HepG2 (cell line): ENCODE measurements at regions not wholly inside any gene's neighbourhood (a gene's known extent, or its start where the extent isn't known, plus 50 kb on each side); places are given as distances from the start of the nearest gene placed in this dataset.

ENCODE experiments used
- ATAC-seq: fragments of 200-7000 bp; cut with Tn5 transposase; 3 replicates; pipeline ENCODE4 v1.9.1; 2020; ENCODE audit warnings: mild to moderate bottlenecking, moderate library complexity
- BruUV-seq: library from RNA; stranded (reverse); fragments of 400-500 nt; replicated peaks from 2 replicates; lab custom pipeline; 2021; lab: Mats Ljungman, UMichigan
- CTCF ChIA-PET: fragments of 300-600 bp; formaldehyde crosslinking; extraction: SDS; loops from one replicate; lab custom pipeline; 2021; ENCODE audit warnings: low total read pairs, inconsistent platforms, low intra/inter-chr PET ratio; lab: Yijun Ruan, JAX
- POLR2A ChIA-PET: fragments of 350-600 bp; sonication (Branson Sonifier 250); formaldehyde crosslinking; loops from one replicate; lab custom pipeline; 2020; ENCODE audit warnings: antibody characterized with exemption, inconsistent platforms; lab: Yijun Ruan, JAX
- DNase-seq: peaks from one replicate; pipeline ENCODE4 v3.0.0-alpha.2; 2015; ENCODE audit warnings: low spot score
- FAIRE-seq: peaks from 3 replicates; lab custom pipeline; 2011; peaks lifted over from hg19 to GRCh38; lab: Jason Lieb, UNC
- H2AFZ ChIP-seq: one replicate; pipeline ENCODE4 v1.6.1; 2011; ENCODE audit warnings: low read length, inconsistent platforms
- H3K27ac ChIP-seq: fragments of 300-600 bp; 3 replicates; pipeline ENCODE4 v1.8.0; 2011; ENCODE audit warnings: mixed run types, mild to moderate bottlenecking, mixed read lengths, low read length, inconsistent platforms; ENCODE audit not compliant: insufficient read depth; ENCODE audit errors: extremely low read length
- H3K27me3 ChIP-seq, 2 experiments: fragments of 200-600 bp in 1 of 2; 2 replicates in 1 of 2; 3 replicates in 1 of 2; pipeline versions ENCODE4 v1.6.0 to v1.8.0; 2011; ENCODE audit warnings: low read length in 2 of 2, mild to moderate bottlenecking in 2 of 2, moderate library complexity in 2 of 2, inconsistent platforms in 1 of 2; ENCODE audit not compliant: insufficient read depth in 2 of 2, control insufficient read depth in 1 of 2
- H3K36me3 ChIP-seq, 2 experiments: fragments of 200-600 bp in 1 of 2; replicated peaks in 1 of 2; 2 replicates in 1 of 2; 3 replicates in 1 of 2; pipeline versions ENCODE4 v1.5.1 to v1.8.0; 2011; ENCODE audit warnings: low read length in 2 of 2, inconsistent platforms in 1 of 2; ENCODE audit not compliant: insufficient read depth in 2 of 2, control insufficient read depth in 1 of 2
- H3K4me1 ChIP-seq: 2 replicates; pipeline ENCODE4 v1.5.1; 2012; ENCODE audit warnings: low read length, inconsistent platforms; ENCODE audit not compliant: insufficient read depth
- H3K4me2 ChIP-seq: 2 replicates; pipeline ENCODE4 v1.6.0; 2011; ENCODE audit warnings: low read depth, low read length, inconsistent platforms
- H3K4me3 ChIP-seq, 3 experiments: fragments of 200-600 bp in 1 of 3; sonication (generic), shearing (Covaris generic) in 1 of 3; replicated peaks in 1 of 3; 2 replicates each; pipeline ENCODE4 v1.5.1; 2011 to 2016; ENCODE audit warnings: low read length in 3 of 3, inconsistent platforms in 2 of 3, low read depth in 2 of 3, mild to moderate bottlenecking in 2 of 3, control low read depth in 1 of 3, mixed read lengths in 1 of 3; ENCODE audit not compliant: insufficient read depth in 1 of 3
- H3K79me2 ChIP-seq: one replicate; pipeline ENCODE4 v1.6.1; 2011; ENCODE audit warnings: low read length, inconsistent platforms; ENCODE audit not compliant: insufficient read depth
- H3K9ac ChIP-seq: 2 replicates; pipeline ENCODE4 v1.6.0; 2011; ENCODE audit warnings: mild to moderate bottlenecking, low read depth, low read length, inconsistent platforms; ENCODE audit not compliant: insufficient read depth
- H3K9me3 ChIP-seq: 2 replicates; pipeline ENCODE4 v1.5.1; 2012; ENCODE audit warnings: mild to moderate bottlenecking, low read length
- H4K20me1 ChIP-seq: 2 replicates; pipeline ENCODE4 v1.6.0; 2011; ENCODE audit warnings: inconsistent platforms, mild to moderate bottlenecking, low read length, moderate library complexity; ENCODE audit not compliant: insufficient read depth
- ATAD3A ChIP-seq: sonication (generic); formaldehyde crosslinking; IDR thresholded peaks from 2 replicates; pipeline ENCODE4 v1.4.0; 2020; ENCODE audit warnings: missing genetic modification reagents
- CREM ChIP-seq, 2 experiments: sonication (generic) in 1 of 2; formaldehyde crosslinking in 1 of 2; IDR thresholded peaks; 2 replicates each; pipeline versions ENCODE4 v1.4.0 to v1.6.1; 2016 to 2020; ENCODE audit warnings: antibody characterized with exemption in 1 of 2, mild to moderate bottlenecking in 1 of 2, missing genetic modification reagents in 1 of 2
- GABPA ChIP-seq, 2 experiments: IDR thresholded peaks; 2 replicates each; pipeline ENCODE4 v1.6.1; 2011 to 2016; ENCODE audit warnings: low read depth in 2 of 2, low read length in 1 of 2, missing biosample characterization in 1 of 2, missing genetic modification characterization in 1 of 2
- GATAD2A ChIP-seq: IDR thresholded peaks from 2 replicates; pipeline ENCODE4 v1.6.1; 2016
- GTF3A ChIP-seq: sonication (generic); formaldehyde crosslinking; conservative IDR thresholded peaks from 2 replicates; pipeline ENCODE4 v1.4.0; 2020; ENCODE audit warnings: mild to moderate bottlenecking, missing genetic modification reagents
- HIVEP1 ChIP-seq: sonication (generic); formaldehyde crosslinking; IDR thresholded peaks from 2 replicates; pipeline ENCODE4 v1.4.0; 2020; ENCODE audit warnings: mild to moderate bottlenecking, missing genetic modification reagents
- IKZF5 ChIP-seq: IDR thresholded peaks from 2 replicates; pipeline ENCODE4 v1.6.1; 2018; ENCODE audit warnings: missing genetic modification reagents, mild to moderate bottlenecking, missing compliant biosample characterization
- JDP2 ChIP-seq: sonication (generic); formaldehyde crosslinking; IDR thresholded peaks from 2 replicates; pipeline ENCODE4 v1.8.1; 2022; ENCODE audit warnings: missing genetic modification reagents, borderline replicate concordance
- PTBP1 ChIP-seq: fragments of 200-400 bp; formaldehyde crosslinking; IDR thresholded peaks from 2 replicates; pipeline ENCODE4 v1.6.1; 2018; ENCODE audit warnings: low read length, low read depth; ENCODE audit not compliant: poor library complexity, severe bottlenecking
- SP140L ChIP-seq: sonication (generic); formaldehyde crosslinking; IDR thresholded peaks from 2 replicates; pipeline ENCODE4 v1.4.0; 2020; ENCODE audit warnings: missing genetic modification reagents, borderline replicate concordance
- SRF ChIP-seq: IDR thresholded peaks from 2 replicates; pipeline ENCODE4 v1.6.1; 2011; ENCODE audit warnings: mild to moderate bottlenecking, low read depth, low read length, moderate library complexity
- TCF7 ChIP-seq: sonication (generic); IDR thresholded peaks from 2 replicates; pipeline ENCODE4 v1.6.1; 2016; ENCODE audit warnings: antibody characterized with exemption, low read depth
- U2AF2 ChIP-seq: fragments of 200-400 bp; formaldehyde crosslinking; IDR thresholded peaks from 2 replicates; pipeline ENCODE4 v1.6.1; 2017; ENCODE audit warnings: low read depth, mild to moderate bottlenecking, low read length
- ZNF124 ChIP-seq: sonication (generic); formaldehyde crosslinking; IDR thresholded peaks from 2 replicates; pipeline ENCODE4 v1.4.0; 2020; ENCODE audit warnings: missing genetic modification reagents
- ZNF547 ChIP-seq: sonication (generic); formaldehyde crosslinking; IDR thresholded peaks from 2 replicates; pipeline ENCODE4 v1.5.1; 2020; ENCODE audit warnings: mild to moderate bottlenecking, missing genetic modification reagents
- ZNF614 ChIP-seq: IDR thresholded peaks from 2 replicates; pipeline ENCODE4 v1.6.1; 2018; ENCODE audit warnings: missing biosample characterization, missing genetic modification reagents, inconsistent platforms, borderline replicate concordance
- in situ Hi-C: cut with HindIII; loops from 2 replicates; pipeline ENCODE4 v1.10.0; 2017; ENCODE audit warnings: low pct_unique_long_range_greater_than_20kb; ENCODE audit not compliant: extremely low pct_ligation_motif_present
- intact Hi-C: fragments of 100-400 bp; cut with micrococcal nuclease; formaldehyde crosslinking; loops from one replicate; pipeline ENCODE4 v1.10.0; 2022; ENCODE audit not compliant: unreplicated experiment
- TF ChIP-seq, protein P1 (sequence below): sonication (generic); formaldehyde crosslinking; IDR thresholded peaks from 2 replicates; pipeline ENCODE4 v1.4.0; 2020; ENCODE audit warnings: missing genetic modification reagents, borderline replicate concordance
- TF ChIP-seq, protein P2 (sequence below): sonication (generic); formaldehyde crosslinking; IDR thresholded peaks from 2 replicates; pipeline ENCODE4 v1.4.0; 2020; ENCODE audit warnings: missing genetic modification reagents

DNA sequence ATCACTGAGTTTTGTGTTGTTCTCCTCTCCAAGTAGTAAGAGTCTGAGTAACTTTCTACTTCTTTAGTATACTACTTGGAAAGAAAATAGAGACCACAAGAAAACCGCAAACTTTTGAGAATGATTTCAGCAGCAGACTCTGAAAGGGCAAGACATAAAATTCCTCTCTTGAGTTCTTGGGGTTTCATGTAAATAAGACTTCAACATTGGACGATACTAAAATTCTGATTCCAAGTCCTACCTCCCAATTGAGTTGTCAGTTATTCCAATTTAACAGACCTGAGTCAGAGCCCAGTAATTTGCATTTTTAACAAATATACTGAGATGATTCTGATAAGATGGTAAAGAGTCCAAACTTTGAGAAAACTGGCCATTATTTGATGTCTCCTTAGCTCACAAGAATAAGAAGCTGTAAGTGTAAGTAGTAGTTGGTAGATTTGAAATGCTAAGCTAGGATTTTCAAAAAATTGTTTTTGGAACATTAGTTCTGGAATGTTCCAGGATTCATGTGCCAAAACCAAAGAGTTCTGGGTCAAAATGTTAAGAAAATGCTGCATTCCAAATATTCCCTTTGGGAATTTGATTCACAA is 261.6 kb upstream of the SPOPL start (continued):
- TF ChIP-seq IKZF5 (no peak), U2AF2 (no peak), HIVEP1 (CRISPR knock-in tag) (no peak), GABPA (IDR thresholded peaks at IDR 0.05; ENCODE audit: low read depth, low read length) (no peak), GABPA (CRISPR knock-in tag; IDR thresholded peaks at IDR 0.05; ENCODE audit: low read depth) (no peak), PTBP1 (no peak), ZNF124 (CRISPR knock-in tag) (no peak)
- TF ChIP-seq, protein P1, sequence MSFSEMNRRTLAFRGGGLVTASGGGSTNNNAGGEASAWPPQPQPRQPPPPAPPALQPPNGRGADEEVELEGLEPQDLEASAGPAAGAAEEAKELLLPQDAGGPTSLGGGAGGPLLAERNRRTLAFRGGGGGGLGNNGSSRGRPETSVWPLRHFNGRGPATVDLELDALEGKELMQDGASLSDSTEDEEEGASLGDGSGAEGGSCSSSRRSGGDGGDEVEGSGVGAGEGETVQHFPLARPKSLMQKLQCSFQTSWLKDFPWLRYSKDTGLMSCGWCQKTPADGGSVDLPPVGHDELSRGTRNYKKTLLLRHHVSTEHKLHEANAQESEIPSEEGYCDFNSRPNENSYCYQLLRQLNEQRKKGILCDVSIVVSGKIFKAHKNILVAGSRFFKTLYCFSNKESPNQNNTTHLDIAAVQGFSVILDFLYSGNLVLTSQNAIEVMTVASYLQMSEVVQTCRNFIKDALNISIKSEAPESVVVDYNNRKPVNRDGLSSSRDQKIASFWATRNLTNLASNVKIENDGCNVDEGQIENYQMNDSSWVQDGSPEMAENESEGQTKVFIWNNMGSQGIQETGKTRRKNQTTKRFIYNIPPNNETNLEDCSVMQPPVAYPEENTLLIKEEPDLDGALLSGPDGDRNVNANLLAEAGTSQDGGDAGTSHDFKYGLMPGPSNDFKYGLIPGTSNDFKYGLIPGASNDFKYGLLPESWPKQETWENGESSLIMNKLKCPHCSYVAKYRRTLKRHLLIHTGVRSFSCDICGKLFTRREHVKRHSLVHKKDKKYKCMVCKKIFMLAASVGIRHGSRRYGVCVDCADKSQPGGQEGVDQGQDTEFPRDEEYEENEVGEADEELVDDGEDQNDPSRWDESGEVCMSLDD (CRISPR knock-in tag) = no peak

- Histone ChIP-seq H4K20me1 (no peaks in the 10 kb centered on the region), H2AFZ (no peak overlapping the region), H3K4me2 (no peak overlapping the region), H3K4me3 (no peak overlapping the region), H3K27me3 (no peaks in the 10 kb centered on the region), H3K9me3 (no peaks in the 10 kb centered on the region), H3K27ac (no peak overlapping the region), H3K9ac (no peak overlapping the region), H3K4me1 (peaks cover 7% of the 10 kb centered on the region; the same call in 1 of the 2 replicates), H3K36me3 (no peaks in the 10 kb centered on the region), H3K79me2 (no peaks in the 10 kb centered on the region)
- FAIRE-seq (no peak), ATAC-seq (no peak), DNase-seq (no peak)
- ChIA-PET CTCF (no interaction called here), POLR2A (no interaction called here)
- in situ Hi-C loops = no loop called here
- no TSS peak for BruUV-seq
- intact Hi-C loops = no loop called here
- no peak for TF ChIP-seq ZNF547 (CRISPR knock-in tag)
- TF ChIP-seq SRF = no peak
- no peak for TF ChIP-seq ZNF614
- TF ChIP-seq ATAD3A (CRISPR knock-in tag) = no peak
- TF ChIP-seq JDP2 (CRISPR knock-in tag) = no peak
- no peak for TF ChIP-seq TCF7
- TF ChIP-seq CREM (IDR thresholded peaks at IDR 0.05) = no peak
- no peak for TF ChIP-seq CREM (CRISPR knock-in tag; IDR thresholded peaks at IDR 0.05)
- no peak for TF ChIP-seq GTF3A (CRISPR knock-in tag)
- TF ChIP-seq, protein P2, sequence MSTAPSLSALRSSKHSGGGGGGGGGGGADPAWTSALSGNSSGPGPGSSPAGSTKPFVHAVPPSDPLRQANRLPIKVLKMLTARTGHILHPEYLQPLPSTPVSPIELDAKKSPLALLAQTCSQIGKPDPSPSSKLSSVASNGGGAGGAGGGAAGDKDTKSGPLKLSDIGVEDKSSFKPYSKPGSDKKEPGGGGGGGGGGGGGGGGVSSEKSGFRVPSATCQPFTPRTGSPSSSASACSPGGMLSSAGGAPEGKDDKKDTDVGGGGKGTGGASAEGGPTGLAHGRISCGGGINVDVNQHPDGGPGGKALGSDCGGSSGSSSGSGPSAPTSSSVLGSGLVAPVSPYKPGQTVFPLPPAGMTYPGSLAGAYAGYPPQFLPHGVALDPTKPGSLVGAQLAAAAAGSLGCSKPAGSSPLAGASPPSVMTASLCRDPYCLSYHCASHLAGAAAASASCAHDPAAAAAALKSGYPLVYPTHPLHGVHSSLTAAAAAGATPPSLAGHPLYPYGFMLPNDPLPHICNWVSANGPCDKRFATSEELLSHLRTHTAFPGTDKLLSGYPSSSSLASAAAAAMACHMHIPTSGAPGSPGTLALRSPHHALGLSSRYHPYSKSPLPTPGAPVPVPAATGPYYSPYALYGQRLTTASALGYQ (CRISPR knock-in tag) = no peak
- TF ChIP-seq GATAD2A (CRISPR knock-in tag) = no peak
- no peak for TF ChIP-seq SP140L (CRISPR knock-in tag)
These were observed 258.2 kb upstream of the SPOPL start for GRCh38 chr2:138243372-138243771.
